B cell (primary cell): ENCODE measurements at regions not wholly inside any gene's neighbourhood (a gene's known extent, or its start where the extent isn't known, plus 50 kb on each side); places are given as distances from the start of the nearest gene placed in this dataset.

Experiments used
- ATAC-seq: fragments of 200-7000 bp; cut with Tn5 transposase; one replicate; pipeline ENCODE4 v1.10.0; 2021; ENCODE audit warnings: low read depth, mild to moderate bottlenecking, moderate number of reproducible peaks, moderate library complexity
- CTCF ChIA-PET: fragments of 350-600 bp; sonication (Branson Sonifier 250); formaldehyde crosslinking; loops from one replicate; lab custom pipeline; 2021; ENCODE audit warnings: antibody characterized with exemption, inconsistent platforms; lab: Charles Lee
- POLR2A ChIA-PET: fragments of 350-600 bp; sonication (Branson Sonifier 250); formaldehyde crosslinking; loops from one replicate; lab custom pipeline; 2021; ENCODE audit warnings: antibody characterized with exemption; lab: Charles Lee
- DNase-seq: peaks from one replicate; pipeline ENCODE4 v3.0.0; 2013
- H2AFZ ChIP-seq: 2 replicates; pipeline ENCODE4 v1.6.1; 2012; ENCODE audit warnings: mild to moderate bottlenecking, low read depth, low read length; ENCODE audit not compliant: insufficient read depth, poor library complexity, severe bottlenecking
- H3K27ac ChIP-seq, 2 donors: 1 replicate in 1 of 2; 2 replicates in 1 of 2; pipeline ENCODE4 v1.5.1; 2012 to 2013; ENCODE audit warnings: low read length in 2 of 2, mild to moderate bottlenecking in 2 of 2, moderate library complexity in 1 of 2
- H3K27me3 ChIP-seq, 4 experiments: fragments of 200-600 bp in 1 of 4; sonication (generic) in 1 of 4; replicated peaks in 1 of 4; 1 replicate in 2 of 4; 2 replicates in 2 of 4; pipeline versions ENCODE4 v1.6.1 to v1.7.0; 2013 to 2016; ENCODE audit warnings: low read length in 3 of 4, mild to moderate bottlenecking in 2 of 4, mixed read lengths in 1 of 4, moderate library complexity in 1 of 4; ENCODE audit not compliant: insufficient read depth in 4 of 4, control insufficient read depth in 3 of 4; ENCODE audit errors: control extremely low read depth in 1 of 4
- H3K36me3 ChIP-seq, 2 experiments: replicated peaks in 1 of 2; 1 replicate in 1 of 2; 2 replicates in 1 of 2; pipeline versions ENCODE4 v1.6.1 to v1.7.1; 2013; ENCODE audit warnings: low read length in 1 of 2; ENCODE audit not compliant: insufficient read depth in 2 of 2, control insufficient read depth in 1 of 2; ENCODE audit errors: control extremely low read depth in 1 of 2, extremely low read depth in 1 of 2
- H3K4me1 ChIP-seq, 2 donors: fragments of 200-600 bp in 1 of 2; sonication (generic) in 1 of 2; 1 replicate in 1 of 2; 2 replicates in 1 of 2; pipeline versions ENCODE4 v1.5.1 to v1.6.1; 2013 to 2017; ENCODE audit warnings: low read length in 2 of 2; ENCODE audit not compliant: control insufficient read depth in 2 of 2, insufficient read depth in 2 of 2
- H3K4me2 ChIP-seq: replicated peaks from 2 replicates; pipeline ENCODE3; 2012; ENCODE audit warnings: mild to moderate bottlenecking, low read depth, low read length; ENCODE audit not compliant: poor library complexity, severe bottlenecking
- H3K4me3 ChIP-seq, 5 experiments: fragments of 200-600 bp in 1 of 5; sonication (generic) in 1 of 5; 1 replicate in 3 of 5; 2 replicates in 2 of 5; pipeline versions ENCODE4 v1.5.1 to v1.7.0; 2011 to 2016; ENCODE audit warnings: low read length in 4 of 5, mild to moderate bottlenecking in 4 of 5, low read depth in 2 of 5, control low read depth in 1 of 5, moderate library complexity in 1 of 5; ENCODE audit not compliant: insufficient read depth in 1 of 5; ENCODE audit errors: control extremely low read depth in 1 of 5, extremely low read depth in 1 of 5
- H3K79me2 ChIP-seq: fragments of 200-600 bp; sonication (generic); one replicate; pipeline ENCODE4 v1.6.0; 2016; ENCODE audit warnings: low read length; ENCODE audit not compliant: control insufficient read depth, insufficient read depth
- H3K9ac ChIP-seq: fragments of 200-600 bp; sonication (generic); 2 replicates; pipeline ENCODE4 v1.6.1; 2017; ENCODE audit warnings: mild to moderate bottlenecking, low read length, moderate library complexity
- H3K9me3 ChIP-seq, 3 donors: one replicate each; pipeline versions ENCODE4 v1.6.1 to v1.7.1; 2013; ENCODE audit warnings: low read length in 2 of 3; ENCODE audit not compliant: control insufficient read depth in 2 of 3, insufficient read depth in 1 of 3; ENCODE audit errors: control extremely low read depth in 1 of 3
- H4K20me1 ChIP-seq: 2 replicates; pipeline ENCODE4 v1.6.0; 2012; ENCODE audit warnings: mild to moderate bottlenecking, low read length; ENCODE audit not compliant: insufficient read depth, control insufficient read depth, poor library complexity, severe bottlenecking
- H3K27ac Mint-ChIP-seq: one replicate; pipeline ENCODE4 v1.8.0; 2021; ENCODE audit warnings: mixed read lengths
- H3K27me3 Mint-ChIP-seq: one replicate; pipeline ENCODE4 v1.8.0; 2021; ENCODE audit warnings: mixed read lengths
- H3K4me1 Mint-ChIP-seq: one replicate; pipeline ENCODE4 v1.8.0; 2021; ENCODE audit warnings: mixed read lengths
- H3K4me3 Mint-ChIP-seq: one replicate; pipeline ENCODE4 v1.8.0; 2021; ENCODE audit warnings: mixed read lengths
- H3K9me3 Mint-ChIP-seq: one replicate; pipeline ENCODE4 v1.8.0; 2022; ENCODE audit warnings: mixed read lengths; ENCODE audit not compliant: insufficient read depth
- CTCF ChIP-seq: fragments of 200-600 bp; IDR thresholded peaks from one replicate; pipeline ENCODE4 v1.8.0; 2022; ENCODE audit warnings: antibody characterized with exemption, mild to moderate bottlenecking
- EZH2 ChIP-seq: IDR thresholded peaks from 2 replicates; pipeline ENCODE4 v1.6.1; 2012; ENCODE audit warnings: borderline replicate concordance, low read depth, mild to moderate bottlenecking, moderate library complexity, low read length; ENCODE audit not compliant: insufficient read depth, poor library complexity, severe bottlenecking
- WGBS: methylation state at CpG from one replicate; pipeline ENCODE4 v1.1.5; 2013; ENCODE audit warnings: missing lambda C conversion rate; ENCODE audit not compliant: insufficient coverage; 5-methylcytosine and 5-hydroxymethylcytosine counted together
- intact Hi-C: fragments of 100-400 bp; cut with micrococcal nuclease; formaldehyde crosslinking; loops from one replicate; pipeline ENCODE4 v1.10.0; 2022

GRCh38 chr1:80445033-80445432 is 1355.7 kb upstream of the ADGRL2 start:
- ChIA-PET POLR2A (no interaction called here), CTCF (no interaction called here)
- no peak overlapping the region for H3K4me2 ChIP-seq
- H3K79me2 ChIP-seq, result no peaks in the 10 kb centered on the region
- DNase-seq, result no peak
- no peaks in the 10 kb centered on the region for H3K4me1 ChIP-seq
- no peak overlapping the region for H2AFZ ChIP-seq
- H3K27me3 ChIP-seq, result no peaks in the 10 kb centered on the region
- H3K9me3 ChIP-seq, result no peaks in the 10 kb centered on the region
- ATAC-seq, result no peak
- intact Hi-C loops, result no loop called here
- no peak overlapping the region for H3K27ac ChIP-seq
- no peak overlapping the region for H3K4me3 ChIP-seq
- Mint-ChIP-seq H3K4me1 (no peaks in the 10 kb centered on the region), H3K27ac (no peak overlapping the region), H3K27me3 (no peaks in the 10 kb centered on the region), H3K9me3 (no peaks in the 10 kb centered on the region), H3K4me3 (no peak overlapping the region)
- no peak overlapping the region for H3K9ac ChIP-seq
- no peak for TF ChIP-seq CTCF
- no peak for TF ChIP-seq EZH2
- H4K20me1 ChIP-seq, result no peaks in the 10 kb centered on the region
- H3K36me3 ChIP-seq, result no peaks in the 10 kb centered on the region
- 100% methylated on average over 2 of the region's 4 CpGs for WGBS

GRCh38 chr1:80444171-80444570 is 1356.6 kb upstream of the ADGRL2 start:
- POLR2A ChIA-PET, result no interaction called here
- H3K79me2 ChIP-seq, result no peaks in the 10 kb centered on the region
- CTCF ChIA-PET, result no interaction called here

More at GRCh38 chr1:80444171-80444570, 1356.6 kb upstream of the ADGRL2 start:
- intact Hi-C loops, result no loop called here
- Histone ChIP-seq H3K9ac (no peak overlapping the region), H3K9me3 (no peaks in the 10 kb centered on the region), H3K36me3 (no peaks in the 10 kb centered on the region), H3K4me1 (no peaks in the 10 kb centered on the region), H3K27ac (no peak overlapping the region), H3K4me2 (no peak overlapping the region), H3K4me3 (no peak overlapping the region), H3K27me3 (no peaks in the 10 kb centered on the region), H4K20me1 (no peaks in the 10 kb centered on the region), H2AFZ (no peak overlapping the region)
- no peaks in the 10 kb centered on the region for H3K9me3 Mint-ChIP-seq
- ATAC-seq, result no peak
- no peak overlapping the region for H3K27ac Mint-ChIP-seq
- no peaks in the 10 kb centered on the region for H3K27me3 Mint-ChIP-seq
- DNase-seq, result no peak
- no CpG with 5 or more reads among the region's 3 CpGs for WGBS
- no peaks in the 10 kb centered on the region for H3K4me1 Mint-ChIP-seq
- H3K4me3 Mint-ChIP-seq, result no peak overlapping the region
- no peak for TF ChIP-seq CTCF
- TF ChIP-seq EZH2, result no peak
